Stimulated activated CD4-positive, alpha-beta T cell treated with anti-CD3 and anti-CD28 coated beads, Interleukin-15, amount 100 ng/mL, for 48 hours (primary cell): ENCODE measurements at regions not wholly inside any gene's neighbourhood (a gene's known extent, or its start where the extent isn't known, plus 50 kb on each side); places are given as distances from the start of the nearest gene placed in this dataset.

ENCODE experiments used
- DNase-seq, 2 donors: peaks; one replicate each; pipeline ENCODE4 v3.0.0-alpha.2; 2020; ENCODE audit warnings: low read depth in 2 of 2

DNA sequence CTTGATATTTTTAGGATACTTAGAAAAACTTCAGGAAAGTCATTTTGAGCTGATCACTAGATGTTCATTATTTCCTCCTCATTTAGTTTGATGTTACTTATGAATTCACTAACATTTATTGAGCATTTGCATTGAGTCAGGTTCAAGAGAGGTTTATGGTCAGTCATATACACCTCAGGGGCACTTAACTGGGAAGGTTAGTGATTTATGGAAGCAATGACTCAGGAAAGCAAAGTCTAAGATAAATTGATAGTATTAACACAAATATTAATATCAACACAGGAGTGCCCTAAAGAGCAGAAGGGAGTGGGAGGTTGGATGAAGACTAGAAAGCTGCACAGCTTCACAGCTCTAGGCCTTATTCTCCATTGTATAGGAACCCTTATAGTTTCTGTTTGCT lies 177.0 kb upstream of the TNFAIP3 start:
- no peak for DNase-seq

DNA sequence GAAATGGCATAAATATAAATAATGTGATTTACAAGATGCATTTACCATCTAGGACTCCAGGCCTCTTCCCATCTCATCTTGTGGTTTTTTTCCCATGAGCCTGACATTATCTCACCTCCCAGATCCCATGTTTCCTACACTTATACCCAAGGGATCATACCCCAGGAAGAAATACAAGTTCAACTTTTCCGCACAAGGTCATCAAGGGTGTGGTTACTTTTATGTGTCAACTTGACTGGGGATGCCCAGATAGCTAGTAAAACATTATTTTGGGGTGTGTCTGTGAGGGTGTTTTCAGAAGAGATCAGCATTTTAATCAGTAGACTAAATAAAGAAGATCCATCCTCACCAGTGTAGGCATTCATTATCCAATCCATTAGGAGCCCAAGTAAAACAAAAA lies 176.3 kb upstream of the TNFAIP3 start:
- DNase-seq = no peak

- DNase-seq = no peak
These were observed 174.8 kb upstream of the TNFAIP3 start for GRCh38 chr6:137692308-137692707.

- DNase-seq = no peak
These were observed 174.3 kb upstream of the TNFAIP3 start for GRCh38 chr6:137692806-137693205.

- no peak for DNase-seq
These were observed 173.3 kb upstream of the TNFAIP3 start for GRCh38 chr6:137693711-137694110.

GRCh38 chr6:137696765-137697164 lies 170.3 kb upstream of the TNFAIP3 start:
- DNase-seq = no peak

GRCh38 chr6:137697267-137697938 lies 169.7 kb upstream of the TNFAIP3 start:
- DNase-seq = peak in 1 of 2 donors; percentile 21

DNA sequence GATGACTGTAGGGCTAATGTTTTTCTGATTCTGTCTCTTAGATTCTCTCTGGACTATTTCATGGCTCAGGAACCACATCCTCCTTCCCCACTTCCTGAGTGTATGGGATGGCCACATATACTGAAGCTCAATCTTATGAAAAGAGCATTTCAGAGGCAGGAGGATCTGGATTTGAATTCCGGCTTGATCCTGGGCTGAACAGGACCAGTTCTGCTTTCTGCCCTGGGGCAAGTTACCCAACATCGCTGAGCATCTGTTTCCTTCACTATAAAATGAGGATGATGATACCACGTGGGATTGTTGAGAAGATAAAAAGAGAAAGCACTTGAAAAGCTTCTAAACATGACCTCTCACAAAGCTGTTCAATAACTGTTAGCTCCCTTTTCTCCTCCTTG lies 168.4 kb upstream of the TNFAIP3 start:
- no peak for DNase-seq

GRCh38 chr6:137699031-137699683 lies 167.9 kb upstream of the TNFAIP3 start:
- DNase-seq = peak in 1 of 2 donors; percentile 27

DNA sequence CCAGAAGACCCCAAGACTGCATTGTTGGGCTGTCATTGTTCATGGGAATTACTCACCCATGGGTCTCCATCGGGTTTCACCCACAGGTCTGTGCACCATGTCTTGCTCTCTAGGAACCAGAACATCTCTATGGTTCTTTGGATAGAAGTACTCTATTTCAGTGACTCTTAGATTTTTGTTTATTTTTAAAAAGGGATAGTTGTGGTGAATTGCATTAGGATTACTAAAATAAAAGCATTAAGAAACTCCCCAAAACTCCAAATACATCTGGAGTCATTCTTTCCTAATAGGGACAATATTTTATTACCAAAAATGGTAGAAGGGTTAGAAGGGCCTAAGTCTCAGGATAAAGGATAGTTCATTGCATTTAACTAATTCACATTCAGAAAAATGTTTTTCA lies 166.9 kb upstream of the TNFAIP3 start:
- DNase-seq = no peak

GRCh38 chr6:137700751-137701477 lies 166.1 kb upstream of the TNFAIP3 start:
- no peak for DNase-seq

DNA sequence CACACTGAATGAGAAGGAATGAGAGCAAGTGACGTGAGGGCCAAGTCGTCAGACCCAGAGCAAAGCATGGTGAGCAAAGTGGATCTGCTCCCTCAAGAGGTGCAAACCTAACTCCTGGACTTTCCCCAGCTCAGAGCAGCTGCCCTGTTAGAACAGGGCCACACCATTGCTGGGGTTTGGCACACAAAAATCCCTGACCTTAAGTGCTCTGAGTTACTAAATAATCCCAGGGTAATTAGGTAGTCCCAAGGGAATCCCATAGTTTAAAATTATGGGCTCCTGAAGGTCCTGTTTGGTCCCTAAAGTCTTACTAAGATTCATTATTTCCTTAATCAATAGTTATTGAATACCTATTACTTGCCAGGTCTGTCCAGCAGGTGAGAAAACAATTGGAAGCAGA lies 165.1 kb upstream of the TNFAIP3 start:
- no peak for DNase-seq

- DNase-seq = no peak
These were observed 164.2 kb upstream of the TNFAIP3 start for GRCh38 chr6:137702791-137703424.

DNA sequence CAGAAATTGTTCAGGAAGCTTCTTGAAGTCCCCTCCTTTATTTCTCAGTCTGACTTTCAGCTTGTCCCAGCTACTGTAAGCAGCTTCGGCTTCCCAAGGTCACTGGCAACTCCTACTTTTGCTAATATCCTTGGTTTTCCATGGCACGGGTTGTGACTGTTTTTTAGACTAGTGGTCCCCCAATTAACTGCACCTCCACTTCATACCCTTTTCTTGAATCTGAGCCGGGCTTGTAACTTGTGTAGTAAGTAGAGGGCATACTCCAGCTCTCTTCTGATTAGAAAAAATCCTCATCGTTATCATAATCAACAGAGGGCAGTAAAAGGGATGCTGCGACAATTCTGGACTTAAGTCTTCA lies 162.3 kb upstream of the TNFAIP3 start:
- DNase-seq = no peak

DNA sequence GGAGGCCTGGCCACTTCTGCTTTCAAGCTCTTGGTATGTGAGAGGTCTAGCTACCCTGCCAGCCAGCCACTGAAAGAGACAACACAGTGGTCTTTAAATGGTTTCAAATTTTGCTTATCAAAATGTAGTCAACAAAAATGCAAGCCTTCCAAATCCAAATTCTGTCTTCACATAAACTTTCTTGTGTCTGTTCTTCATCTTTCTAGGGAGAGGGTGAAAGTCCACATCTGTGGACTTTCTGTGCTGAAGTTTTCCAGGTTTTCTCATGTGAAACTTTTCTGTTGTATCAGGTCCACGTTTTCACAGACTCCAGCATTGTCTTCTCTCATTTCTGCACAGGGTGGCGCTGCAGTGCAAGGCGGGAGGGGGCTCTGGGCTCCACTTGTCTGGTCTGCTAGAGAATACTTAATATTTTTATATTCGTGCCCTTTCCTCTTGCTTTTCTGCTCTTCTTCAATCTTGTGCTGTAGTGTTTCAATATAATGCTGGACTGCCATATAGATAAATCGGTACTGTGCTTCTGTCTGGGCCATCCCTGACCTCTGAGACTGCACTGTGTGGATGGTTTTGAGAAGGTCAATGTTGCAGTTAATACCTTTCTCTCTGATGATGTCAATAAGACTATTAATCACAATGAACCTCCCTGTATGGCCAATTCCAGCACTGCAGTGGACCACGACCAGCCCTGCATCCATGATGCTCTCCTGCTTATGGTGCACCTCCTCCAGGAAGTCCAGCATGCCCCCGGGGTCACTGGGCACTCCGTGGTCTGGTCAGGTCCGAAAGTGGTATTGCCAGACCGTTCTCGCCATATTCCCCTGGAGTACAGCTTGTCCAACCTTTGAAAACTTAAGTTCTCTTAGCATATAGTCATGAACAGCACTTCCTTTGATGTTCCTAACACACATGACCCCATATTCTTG lies 161.6 kb upstream of the TNFAIP3 start:
- DNase-seq = peak in 1 of 2 donors; percentile 70

DNA sequence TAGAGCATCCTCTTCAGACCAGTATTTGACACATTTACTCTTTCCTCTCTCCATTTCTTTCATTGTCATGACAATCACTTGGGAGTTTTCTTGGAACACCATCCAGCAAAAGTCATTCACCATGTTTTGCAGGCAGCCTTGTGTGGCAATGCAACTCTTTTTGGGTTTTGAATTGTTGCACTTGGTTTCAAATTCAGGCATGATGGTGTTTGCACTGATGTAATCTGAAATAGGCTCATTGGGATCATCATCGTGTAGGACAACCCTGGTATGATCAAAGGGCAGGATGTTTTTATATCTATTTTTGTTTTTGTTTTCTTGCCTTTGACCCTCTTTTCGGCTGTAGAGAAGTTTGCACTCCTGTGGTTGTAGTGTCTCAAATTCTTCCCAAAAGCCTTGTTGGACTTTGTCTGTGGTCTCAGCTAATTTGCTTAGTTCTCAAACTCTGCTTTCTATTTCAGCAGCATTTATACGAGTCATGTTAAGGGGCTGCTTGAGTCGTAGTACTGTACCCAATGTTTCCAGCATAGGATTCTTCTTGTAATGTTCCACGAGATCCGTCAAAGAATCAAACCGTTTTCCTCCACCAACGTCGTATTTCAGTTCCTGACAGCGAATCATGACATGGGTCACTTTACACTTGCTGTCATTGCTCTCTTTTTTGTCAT lies 160.8 kb upstream of the TNFAIP3 start:
- no peak for DNase-seq

DNA sequence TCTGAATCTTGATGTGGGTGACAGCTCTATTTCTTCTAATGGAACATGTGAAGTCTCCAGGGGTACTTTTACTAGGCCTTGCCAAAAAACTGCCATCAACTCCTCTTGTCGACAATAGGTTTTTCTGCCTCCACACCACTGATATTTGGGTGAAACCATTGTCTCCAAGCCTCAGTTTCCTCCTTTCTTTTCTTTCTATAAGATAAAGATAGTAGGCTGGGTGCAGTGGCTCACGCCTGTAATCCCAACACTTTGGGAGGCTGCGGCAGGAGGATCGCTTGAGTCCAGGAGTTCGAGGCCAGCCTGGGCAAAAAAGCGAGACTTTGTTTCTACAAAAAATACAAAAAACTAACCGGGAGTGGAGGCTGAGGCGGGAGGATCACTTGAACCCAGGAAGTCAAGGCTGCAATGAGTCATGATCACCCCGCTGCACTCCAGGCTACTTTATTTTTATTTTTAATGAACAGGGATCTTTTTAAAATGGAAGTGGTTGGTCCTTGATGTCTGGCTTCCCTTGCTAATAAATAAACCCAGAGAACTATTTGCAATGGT lies 159.9 kb upstream of the TNFAIP3 start:
- no peak for DNase-seq

- peak; percentile 56 to 59 for DNase-seq
These were observed 159.3 kb upstream of the TNFAIP3 start for GRCh38 chr6:137707590-137708360.

GRCh38 chr6:137708481-137708880 lies 158.6 kb upstream of the TNFAIP3 start:
- DNase-seq = no peak
